NCI-H2029 (cell line): ENCODE measurements at regions not wholly inside any gene's neighbourhood (a gene's known extent, or its start where the extent isn't known, plus 50 kb on each side); places are given as distances from the start of the nearest gene placed in this dataset.

Source experiments
- DNase-seq: peaks from one replicate; lab custom pipeline; 2025; lab: John Stamatoyannopoulos, UW

DNA sequence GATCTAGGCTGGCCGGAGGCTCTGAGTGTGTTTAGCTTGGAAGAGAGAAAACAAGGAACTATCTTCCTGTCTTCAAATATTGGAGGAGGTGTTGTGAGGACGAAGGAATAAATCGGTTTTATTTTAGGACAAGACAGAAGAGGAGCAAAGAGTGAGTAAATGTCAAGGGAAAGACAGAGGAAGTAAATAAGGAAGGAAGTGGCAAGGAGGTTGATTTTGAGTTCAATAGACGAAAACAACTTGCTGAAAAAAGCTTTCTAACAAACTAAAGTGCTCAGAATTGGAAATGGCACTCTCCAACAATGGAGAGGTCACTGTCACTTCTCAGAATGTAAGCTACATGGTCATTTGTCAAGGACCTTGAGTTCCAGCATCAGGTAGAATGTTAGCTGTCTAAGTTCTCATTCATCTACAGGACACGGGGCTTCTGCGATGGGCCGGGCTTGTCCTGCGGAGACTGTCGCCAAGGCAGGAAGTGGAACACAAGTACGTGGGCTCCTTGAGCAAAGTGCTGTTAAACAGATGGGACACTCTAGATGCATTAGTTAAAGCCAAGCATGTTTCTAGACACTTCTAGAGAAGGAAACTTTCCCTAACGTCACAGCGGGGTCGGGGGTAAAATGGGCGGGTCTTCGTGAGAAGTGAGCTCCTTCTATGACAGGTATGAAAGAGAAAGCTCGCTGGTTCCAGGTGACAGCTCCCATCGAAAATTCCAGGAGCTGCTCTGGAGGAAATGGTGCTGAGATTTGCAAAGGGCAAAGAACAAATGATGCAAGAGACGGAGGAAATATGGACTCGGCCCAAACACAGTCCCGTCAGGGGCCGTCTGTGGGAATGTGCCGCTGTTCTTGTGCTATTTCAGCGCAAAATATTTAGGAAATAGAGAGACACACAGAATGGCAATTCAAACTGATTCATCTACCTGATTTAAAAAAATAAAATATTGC, 103.9 kb upstream of the UBL3 start:
- no peak for DNase-seq

DNA sequence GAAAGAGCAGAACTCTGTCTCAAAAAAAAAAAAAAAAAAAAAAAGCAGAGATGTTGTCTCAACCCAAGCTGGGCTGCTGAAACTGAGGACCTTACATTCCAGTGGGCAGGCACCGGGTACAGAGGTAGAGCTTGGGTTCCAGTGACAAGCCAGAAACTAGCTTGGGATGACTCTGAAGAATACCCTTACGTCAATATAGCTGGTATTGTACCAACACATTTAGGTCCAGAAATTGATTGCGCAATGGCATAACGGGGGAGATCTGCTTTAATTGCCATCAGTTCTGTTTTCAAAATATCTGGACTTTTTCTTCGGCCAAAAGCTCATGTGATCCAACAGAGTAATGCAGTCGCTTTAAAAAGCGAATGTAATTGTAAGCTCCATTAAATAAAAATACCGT, 103.1 kb upstream of the UBL3 start:
- DNase-seq: no peak

DNA sequence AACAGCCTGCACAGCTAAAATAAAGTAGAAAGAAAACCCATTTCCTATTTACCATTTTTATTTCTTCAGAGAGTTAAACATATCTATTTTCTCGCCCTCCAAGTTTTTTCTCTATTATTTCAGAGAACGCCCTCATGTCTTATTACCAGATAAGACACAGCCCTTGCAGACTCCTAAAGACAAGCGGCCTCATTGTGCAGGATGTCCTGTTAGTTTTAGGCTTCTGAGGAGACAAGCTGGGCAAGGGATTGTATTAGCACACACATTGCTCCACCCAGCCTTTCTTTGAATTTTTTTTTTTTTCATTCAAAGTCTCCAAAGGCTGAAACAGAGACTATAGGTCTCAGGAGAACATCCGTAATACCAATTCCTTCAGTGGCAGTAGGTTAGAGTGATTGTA, 101.8 kb upstream of the UBL3 start:
- no peak for DNase-seq

DNA sequence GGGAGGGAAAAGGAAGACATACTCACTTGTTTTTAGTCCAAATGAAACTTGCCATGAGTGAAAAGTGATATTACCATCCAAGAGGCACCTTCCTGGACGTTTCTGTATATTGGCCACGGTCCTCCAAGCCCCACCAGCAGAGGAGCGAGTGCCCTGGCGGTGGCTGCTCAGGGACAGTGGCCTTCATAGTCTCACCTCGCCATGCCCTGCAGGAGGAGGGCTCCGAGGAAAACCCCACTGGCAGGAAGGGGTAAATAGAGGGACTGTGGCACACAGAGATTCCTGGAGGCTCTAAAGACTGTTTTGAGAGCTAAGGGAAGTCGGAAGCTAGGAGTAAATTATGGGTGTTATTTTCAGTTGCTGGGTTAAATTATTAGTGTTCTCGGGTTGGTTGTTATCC, 98.4 kb upstream of the UBL3 start:
- DNase-seq: no peak

DNA sequence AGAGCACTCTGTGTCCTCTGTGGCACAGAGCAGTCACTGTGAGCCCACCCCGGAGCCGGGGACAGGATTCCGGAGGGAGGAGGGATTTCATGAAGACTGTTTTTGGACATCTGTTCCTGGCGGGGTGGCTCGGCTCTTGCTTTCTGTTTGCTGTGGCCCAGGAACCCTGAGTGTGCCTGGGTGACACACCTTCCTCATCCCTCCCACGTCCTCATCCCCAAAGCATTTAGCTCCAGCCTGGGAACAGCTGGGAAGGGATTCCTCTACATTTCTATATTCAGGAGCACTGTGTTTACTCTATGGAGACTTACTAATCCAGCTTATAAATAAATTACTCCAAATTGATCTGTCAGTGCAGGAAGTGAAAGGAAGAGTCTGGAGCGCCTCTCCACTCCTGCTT, 97.8 kb upstream of the UBL3 start:
- DNase-seq: no peak

DNA sequence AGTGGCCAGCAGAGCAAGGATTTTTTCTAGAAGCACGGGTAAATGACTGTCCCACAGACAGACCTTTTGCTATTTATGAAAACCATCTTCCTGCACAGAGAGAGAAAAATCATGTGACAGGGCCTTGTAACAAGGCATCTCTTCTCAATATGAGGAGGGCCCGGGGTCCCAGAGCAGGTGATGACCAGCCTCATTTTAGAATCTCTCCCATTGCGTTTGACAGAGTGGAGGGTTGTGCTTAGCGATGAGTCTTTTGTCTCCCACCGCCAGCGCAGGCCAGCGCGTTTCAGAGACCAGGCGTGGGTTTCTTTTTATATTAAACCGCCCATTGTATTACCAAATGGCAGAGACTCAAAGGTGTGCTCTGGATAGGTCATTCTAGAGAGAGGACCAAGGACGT, 97.4 kb upstream of the UBL3 start:
- no peak for DNase-seq

DNA sequence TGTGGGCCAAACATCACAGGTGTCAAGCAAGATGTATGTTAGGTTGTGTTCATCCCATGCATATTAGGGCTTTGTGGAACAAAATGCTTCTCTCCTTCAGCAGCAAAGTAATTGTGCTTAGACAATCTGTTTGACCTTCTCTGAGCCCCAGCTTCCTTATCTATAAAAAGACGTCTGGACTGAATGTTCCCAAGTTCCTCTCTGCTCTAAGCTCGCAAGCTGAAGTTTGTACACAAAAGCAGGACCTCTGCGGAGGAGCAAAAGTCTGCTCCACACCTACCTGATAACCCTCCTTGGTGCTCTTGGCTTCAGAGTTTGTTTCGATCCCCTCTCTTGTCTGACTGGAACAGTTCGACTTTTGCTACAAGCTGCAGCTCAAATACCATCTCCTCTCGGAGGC, 95.7 kb upstream of the UBL3 start:
- no peak for DNase-seq

DNA sequence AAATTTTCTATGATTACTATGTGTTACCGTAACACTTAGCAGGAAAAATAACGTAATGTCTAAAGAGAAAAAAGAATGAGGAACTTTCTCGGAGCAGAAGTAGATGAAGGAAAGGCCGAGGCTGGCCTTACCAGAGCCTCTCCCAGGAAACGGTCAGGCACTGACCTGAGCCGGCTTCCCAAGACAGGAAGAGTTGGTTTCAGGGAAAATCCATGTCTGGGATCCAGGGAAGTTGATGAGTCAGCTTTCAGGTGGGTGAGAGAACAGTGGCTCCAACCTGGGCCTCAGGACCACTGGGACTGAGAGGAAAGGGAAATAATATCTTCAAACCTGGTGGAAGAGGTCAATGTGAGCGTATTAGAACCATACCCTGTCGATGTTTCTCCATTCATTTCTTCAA, 93.3 kb upstream of the UBL3 start:
- DNase-seq: no peak

DNA sequence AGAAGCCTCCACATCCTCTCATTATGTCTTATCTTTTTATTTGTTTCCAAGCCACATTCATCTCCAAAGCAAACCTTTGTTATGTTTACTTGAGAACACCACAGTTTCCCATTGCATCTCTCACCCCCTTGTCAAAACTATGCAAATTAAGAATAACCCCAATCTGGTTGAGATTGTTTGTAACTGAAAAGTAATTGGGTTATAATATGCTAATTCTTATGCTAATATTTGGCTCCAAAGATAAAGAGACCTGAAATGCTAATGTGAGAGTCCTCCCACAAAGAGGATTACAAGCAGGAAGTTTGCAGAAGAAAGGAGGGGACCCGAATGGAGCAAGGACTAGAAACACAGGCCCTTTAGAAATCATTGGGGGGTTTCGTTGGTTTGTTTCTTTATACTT, 92.9 kb upstream of the UBL3 start:
- no peak for DNase-seq

DNA sequence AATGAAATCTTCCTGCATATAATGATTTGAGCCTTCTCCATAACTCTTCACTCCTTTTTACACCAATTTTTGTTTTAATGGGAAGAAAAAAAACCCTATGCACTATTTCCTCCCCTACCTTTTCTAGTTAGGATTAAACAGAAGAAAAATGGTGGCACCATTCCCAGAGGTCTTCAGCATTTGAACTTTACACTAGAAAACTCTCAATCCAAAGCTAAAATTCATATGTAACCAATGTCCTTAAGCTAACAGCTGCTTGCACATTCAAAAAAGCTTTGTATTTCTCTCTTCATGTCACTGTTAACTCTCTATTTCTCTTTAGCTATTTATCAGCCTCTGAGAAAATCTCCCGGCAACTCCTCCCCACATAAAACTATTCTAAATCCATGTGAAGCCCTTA, 90.3 kb upstream of the UBL3 start:
- DNase-seq: no peak

DNA sequence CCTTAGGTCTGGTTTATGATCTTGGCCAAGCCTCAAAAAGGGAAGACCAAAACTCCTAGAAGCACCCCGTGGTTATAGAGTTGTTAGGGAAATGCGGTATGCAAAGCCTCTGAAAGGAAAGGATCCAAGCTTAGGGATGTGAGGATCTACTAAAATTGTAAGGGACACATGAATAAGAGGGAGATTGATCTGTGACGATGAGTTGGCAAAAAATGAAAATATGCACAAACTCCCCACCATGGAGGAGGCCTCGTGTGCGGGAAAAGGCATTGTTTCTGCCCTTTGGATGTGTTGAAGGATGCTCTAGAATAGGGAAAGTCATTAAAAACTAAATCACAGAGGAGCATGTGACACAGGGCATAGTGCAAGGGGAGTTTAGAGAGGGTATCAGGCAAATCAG, 88.7 kb upstream of the UBL3 start:
- no peak for DNase-seq

DNA sequence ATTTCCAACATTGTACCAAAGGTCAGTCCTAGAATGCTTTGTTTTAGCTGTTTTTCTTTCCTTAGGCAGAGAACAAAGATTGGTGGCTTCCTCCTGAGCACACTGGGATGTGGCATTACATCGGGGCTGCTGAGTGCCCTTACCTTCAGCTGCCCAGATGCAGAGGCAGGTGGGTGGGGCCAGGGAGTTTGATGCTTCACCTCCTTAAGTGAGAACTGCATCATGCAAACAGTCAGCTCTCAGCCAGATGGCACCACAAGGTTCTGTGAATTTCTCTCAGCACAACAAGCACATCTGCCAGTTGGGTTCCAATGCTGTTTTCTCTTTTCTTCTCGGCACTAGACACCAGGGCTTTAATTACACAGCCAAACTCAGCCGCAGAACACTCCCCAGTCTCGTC, 87.4 kb upstream of the UBL3 start:
- DNase-seq: no peak

DNA sequence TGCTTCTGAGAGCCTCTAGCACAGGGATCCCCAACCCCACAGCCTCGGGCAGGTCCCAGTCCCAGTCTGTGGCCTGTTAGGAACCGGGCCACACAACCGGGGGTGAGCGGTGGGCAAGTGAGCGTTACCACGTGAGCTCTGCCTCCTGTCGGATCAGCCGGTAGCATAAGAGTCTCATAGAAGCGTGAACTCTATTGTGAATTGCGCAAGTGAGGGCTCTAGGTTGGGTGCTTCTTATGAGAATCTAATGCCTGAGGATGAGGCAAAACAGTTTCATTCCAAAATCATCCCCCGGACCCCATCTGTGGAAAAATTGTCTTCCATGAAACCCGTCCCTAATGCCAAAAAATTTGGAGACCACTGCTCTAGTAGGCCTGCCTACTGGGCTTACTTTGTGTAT, 87.0 kb upstream of the UBL3 start:
- no peak for DNase-seq

DNA sequence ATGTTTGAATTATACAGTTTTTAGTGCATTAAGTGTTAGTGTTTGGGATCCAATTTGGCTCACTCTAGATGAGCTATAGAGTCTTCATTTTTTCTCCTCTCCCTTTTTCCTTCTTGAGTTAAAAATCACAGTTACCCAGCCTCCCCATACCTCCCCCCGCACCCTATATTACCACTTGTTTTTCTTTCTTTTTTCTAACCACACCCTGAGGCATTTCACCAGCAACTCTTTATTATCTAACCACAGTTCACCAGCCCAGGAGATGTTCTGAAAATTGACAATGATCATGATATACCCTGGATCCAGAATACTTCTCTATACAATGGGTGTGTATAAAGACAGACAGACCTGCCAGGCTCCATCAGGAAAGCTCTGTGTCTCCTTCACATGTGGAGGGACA, 86.5 kb upstream of the UBL3 start:
- DNase-seq: no peak

DNA sequence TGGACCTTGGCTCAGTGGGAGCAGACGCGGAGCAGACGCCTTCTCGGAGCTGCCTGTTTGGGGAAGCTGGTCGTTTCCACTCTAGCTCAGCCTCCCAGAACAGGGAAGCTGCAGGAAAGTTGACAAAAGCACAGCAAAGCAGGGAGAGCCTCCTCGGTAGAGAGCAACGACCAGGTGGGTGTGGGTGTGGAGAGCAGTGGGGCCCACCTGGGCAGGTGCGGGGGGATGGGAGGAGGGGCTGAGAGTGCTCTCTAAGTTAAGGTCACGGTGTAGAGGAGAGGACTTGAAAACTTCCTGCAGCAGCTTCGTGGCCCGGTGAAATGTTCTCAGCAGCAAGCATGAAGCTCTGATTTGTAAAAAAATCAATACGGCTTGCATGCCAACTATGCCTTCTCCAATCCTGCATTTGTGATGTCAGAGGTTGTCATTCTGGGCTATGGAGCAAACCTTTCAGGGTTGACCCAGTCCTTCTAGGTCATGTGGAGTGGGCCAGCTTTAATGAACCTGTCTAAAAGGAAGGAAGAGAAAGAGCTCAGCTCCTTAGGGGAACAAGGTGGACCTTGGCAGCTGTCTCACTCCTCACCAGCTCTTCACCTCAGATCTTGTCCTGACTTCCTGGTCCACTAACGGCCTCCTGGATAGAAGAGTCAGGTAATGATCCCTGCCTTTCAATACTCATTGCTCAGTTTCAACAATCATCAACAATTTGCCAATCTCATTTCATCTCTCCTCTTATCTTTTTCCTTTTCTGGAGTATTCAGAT, 85.8 kb upstream of the UBL3 start:
- no peak for DNase-seq

DNA sequence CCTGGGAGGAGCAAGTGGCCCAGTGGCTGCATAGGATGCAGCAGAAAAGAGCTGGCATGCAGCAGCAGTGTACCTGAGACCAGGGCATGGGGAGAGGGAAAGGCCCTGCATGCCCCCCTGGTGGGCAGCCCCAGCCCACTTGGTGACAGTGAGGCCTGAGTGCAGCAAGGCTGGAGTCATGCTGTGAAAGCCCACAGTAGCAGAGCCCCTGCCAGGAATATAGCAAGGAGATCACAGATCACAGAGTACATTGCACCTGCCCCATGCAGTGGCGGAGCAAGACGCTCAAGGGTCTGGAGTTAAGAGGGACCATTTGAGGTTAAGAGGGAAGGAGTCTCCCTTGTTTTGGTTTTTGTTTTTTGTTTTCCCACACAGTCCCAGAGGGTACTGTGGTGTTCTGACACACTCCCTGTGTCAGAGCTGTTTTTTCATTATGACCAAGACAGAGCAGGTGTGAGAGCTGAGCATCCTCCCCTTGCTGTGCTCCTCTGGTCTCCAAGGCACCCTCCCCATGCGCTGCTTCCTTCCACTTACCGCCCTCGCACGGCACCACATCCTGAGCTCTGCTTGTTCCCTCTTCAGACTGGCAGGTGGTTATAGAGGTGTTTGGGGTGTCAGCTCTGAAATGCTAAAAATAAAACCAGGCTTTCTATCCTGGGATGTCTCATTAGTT, 85.0 kb upstream of the UBL3 start:
- DNase-seq: no peak

DNA sequence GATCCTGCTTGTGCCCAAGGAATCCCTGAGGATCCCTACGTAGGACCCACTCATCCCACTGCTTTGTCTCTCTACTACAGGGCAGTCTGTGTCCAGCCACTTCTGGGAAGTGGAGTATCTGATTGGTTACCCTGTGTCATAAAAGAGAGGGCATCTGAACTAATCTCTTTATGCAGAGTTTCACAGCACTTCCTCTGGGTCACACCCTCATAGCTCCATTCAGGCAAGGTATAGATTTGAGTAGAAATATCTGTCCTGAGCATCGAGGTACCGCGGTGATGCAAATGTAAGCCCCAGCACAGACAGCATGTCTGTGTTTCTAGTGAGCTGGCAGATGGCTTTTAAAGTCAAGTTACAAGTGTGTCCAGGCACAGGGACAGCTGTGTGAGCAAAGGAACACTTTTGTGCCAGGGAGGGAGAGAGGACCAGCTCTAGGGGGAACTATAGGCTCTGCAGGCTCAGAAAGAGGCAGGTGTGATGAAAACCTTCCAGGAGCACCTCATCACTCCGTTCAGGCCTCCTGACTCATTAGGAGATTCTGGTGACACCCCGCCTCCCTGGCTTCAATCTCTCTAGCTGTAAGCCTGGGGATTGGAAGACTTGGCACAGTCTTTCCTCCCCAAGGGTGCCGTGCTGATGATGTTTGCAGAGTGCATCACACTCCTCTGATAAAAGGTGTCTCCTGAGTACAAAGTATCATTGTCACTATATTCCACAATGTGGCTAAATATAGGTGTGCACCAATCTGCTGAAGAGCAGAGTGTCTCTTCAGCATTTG, 84.3 kb upstream of the UBL3 start:
- no peak for DNase-seq

DNA sequence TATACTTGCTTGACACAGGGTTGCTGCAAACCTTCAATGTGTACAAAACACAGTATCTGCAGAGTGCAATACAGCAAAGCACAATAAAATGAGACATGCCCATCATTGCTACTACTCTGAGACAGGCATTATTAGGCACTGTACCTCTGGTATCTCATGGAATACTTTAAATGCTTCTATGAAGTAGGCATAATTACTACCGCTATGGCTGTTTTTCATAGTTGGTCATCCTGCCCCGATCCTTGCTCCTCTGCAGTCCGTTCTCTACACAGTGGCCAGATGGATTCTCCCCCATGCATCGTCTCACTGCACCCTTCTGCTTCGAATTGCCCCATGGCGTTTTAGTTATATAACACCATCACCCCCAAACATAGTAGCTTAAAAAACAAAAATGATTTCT, 83.0 kb upstream of the UBL3 start:
- no peak for DNase-seq

DNA sequence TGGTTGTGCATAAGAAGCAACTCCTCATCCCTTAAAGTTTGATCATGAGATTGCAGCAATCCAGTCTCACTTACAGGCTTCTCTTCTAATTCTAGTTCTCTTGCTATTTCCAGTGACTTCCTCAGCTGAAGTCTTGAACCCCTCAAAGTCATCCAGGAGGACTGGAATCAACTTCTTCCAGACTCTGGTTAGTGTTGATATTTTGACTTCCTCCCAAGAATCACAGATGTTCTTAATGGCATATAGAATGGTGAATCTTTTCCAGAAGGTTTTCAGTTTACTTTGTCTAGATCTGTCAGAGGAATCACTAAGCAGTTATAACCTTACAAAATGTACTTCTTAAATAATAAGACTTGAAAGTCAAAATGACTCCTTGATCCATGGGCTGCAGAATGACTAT, 81.3 kb upstream of the UBL3 start:
- DNase-seq: no peak

DNA sequence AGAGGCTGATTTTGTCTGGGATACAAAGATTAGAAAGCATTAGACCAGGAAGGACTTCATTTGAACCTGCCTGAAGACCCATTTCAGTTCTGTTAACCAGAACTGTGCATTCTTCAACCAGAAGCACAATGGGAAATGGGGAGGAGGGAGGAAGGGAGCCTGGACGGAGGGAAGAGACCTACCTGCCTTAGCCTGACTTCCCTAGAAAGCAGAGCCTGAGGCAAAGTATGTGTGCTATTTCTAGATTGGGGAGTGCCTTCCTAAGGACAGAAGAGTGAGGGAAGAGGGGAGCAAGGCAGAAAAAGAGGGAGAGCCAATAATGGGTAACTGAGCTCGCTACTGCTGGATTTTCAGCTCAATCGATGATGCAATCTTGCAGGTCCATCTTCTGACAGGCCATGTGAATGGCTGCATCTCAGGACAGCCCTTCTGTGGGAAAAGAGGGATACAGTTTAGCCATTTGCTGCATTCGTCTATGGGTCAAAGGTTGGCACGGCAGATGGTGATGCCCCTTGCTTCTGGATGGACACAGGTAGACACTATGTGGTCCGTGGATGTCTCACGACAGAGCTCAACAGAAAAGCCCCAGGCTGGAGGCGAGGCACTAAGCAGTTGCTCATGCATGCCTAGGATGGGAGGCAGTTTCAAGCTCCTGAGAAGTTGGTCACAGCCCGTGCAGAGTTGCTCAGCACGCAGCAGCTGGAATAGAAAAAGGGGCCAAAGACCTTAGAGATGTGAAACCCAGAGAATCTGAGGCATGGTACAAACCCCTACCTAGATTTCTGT, 78.8 kb upstream of the UBL3 start:
- no peak for DNase-seq

DNA sequence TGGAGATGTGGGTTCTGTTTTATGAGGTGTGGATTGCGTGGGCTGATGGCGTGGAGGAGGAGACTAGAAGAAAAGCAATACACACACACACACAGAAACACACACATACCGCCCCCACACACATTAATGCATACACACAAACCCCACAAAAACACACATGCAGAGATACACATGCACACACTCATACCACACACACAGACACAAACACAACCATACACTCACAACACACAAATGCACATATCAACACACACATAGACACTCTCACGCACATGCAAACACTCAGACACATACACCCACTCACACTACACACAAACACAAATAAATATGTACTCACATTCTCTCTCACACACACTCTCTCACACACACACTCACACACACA, 75.7 kb upstream of the UBL3 start:
- DNase-seq: no peak
